ENCODE measurements at regions not wholly inside any gene's neighbourhood (a gene's known extent, or its start where the extent isn't known, plus 50 kb on each side); places are given as distances from the start of the nearest gene placed in this dataset.

DNA sequence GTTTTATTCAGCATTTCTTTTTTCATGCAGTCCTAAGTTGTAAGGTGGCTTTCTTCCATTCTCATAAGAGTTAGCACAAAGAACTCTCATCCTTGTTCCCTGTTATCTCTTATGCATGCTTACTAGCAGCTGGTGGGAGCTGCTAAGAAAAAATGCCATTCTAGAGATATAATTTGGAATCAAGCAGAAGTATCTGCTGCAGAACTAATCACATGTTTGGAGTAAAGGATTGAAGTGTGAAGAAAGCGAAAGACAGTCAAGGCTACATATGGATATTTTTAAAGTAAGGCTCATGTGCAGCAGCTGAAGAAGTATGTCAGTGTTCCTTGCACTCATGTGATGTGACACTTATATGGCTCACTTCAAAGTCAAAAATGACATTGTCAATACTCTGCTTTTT lies 116.2 kb upstream of the PCED1B start:
- DNase-seq (ENCODE audit: low read depth, low spot score) (no peak), FAIRE-seq (peak; percentile 29)
- H3K27ac ChIP-seq (ENCODE audit: control insufficient read depth, insufficient read depth, low read length) = no peak overlapping the region
- H4K20me1 ChIP-seq (ENCODE audit: control insufficient read depth, extremely low read depth, insufficient read depth, low read length) = no peaks in the 10 kb centered on the region
- H3K9ac ChIP-seq (ENCODE audit: control insufficient read depth, extremely low read depth, insufficient read depth, low read length) = no peak overlapping the region
- H3K9me1 ChIP-seq (ENCODE audit: control insufficient read depth, extremely low read depth, insufficient read depth, low read length) = no peaks in the 10 kb centered on the region
- H3K36me3 ChIP-seq (ENCODE audit: control insufficient read depth in 2 of 2, extremely low read depth in 1 of 2, insufficient read depth in 2 of 2, low read length in 2 of 2) = no peaks in the 10 kb centered on the region
- no peak overlapping the region for H3K4me2 ChIP-seq (ENCODE audit: control insufficient read depth, extremely low read depth, insufficient read depth, low read depth, low read length)
- H3K9me3 ChIP-seq (ENCODE audit: control insufficient read depth, low read depth, low read length) = no peaks in the 10 kb centered on the region
- H3K79me2 ChIP-seq (ENCODE audit: control insufficient read depth, insufficient read depth, low read length) = no peaks in the 10 kb centered on the region
- no peak overlapping the region for H3K4me3 ChIP-seq (ENCODE audit: control insufficient read depth in 2 of 3, extremely low read depth in 1 of 3, insufficient read depth in 2 of 3, low read depth in 1 of 3, low read length in 3 of 3)
- H3K27me3 ChIP-seq (ENCODE audit: control insufficient read depth, extremely low read depth, insufficient read depth, low read length) = no peaks in the 10 kb centered on the region
- no peak for TF ChIP-seq CTCF (optimal IDR thresholded peaks at IDR 0.05 in 1 of 3, IDR thresholded peaks at IDR 0.05 in 1 of 3, conservative IDR thresholded peaks at IDR 0.05 in 1 of 3; ENCODE audit: extremely low read depth in 1 of 3, insufficient read depth in 2 of 3, low read length in 3 of 3)
- H2AFZ ChIP-seq (ENCODE audit: control insufficient read depth, low read length) = no peak overlapping the region
- peaks cover 35% of the 10 kb centered on the region for H3K4me1 ChIP-seq (ENCODE audit: control insufficient read depth, extremely low read depth, insufficient read depth, low read length)
- dilution Hi-C loops (cut with MboI; ENCODE audit: extremely low pct_ligation_motif_present, low sequenced_read_pairs) = no loop called here

- H2AFZ ChIP-seq (ENCODE audit: control insufficient read depth, low read length) = peak overlapping the region; percentile 40
- FAIRE-seq (peak; percentile 91), DNase-seq (ENCODE audit: low read depth, low spot score) (no peak)
- dilution Hi-C loops (cut with MboI; ENCODE audit: extremely low pct_ligation_motif_present, low sequenced_read_pairs) = no loop called here
- TF ChIP-seq CTCF (optimal IDR thresholded peaks at IDR 0.05 in 1 of 3, IDR thresholded peaks at IDR 0.05 in 1 of 3, conservative IDR thresholded peaks at IDR 0.05 in 1 of 3; ENCODE audit: extremely low read depth in 1 of 3, insufficient read depth in 2 of 3, low read length in 3 of 3) = no peak
- no peak for TF ChIP-seq EZH2 (IDR thresholded peaks at IDR 0.05; ENCODE audit: low read length)
- peak overlapping the region; percentile 49 for H3K9ac ChIP-seq (ENCODE audit: control insufficient read depth, extremely low read depth, insufficient read depth, low read length)
- no peaks in the 10 kb centered on the region for H3K9me1 ChIP-seq (ENCODE audit: control insufficient read depth, extremely low read depth, insufficient read depth, low read length)
- peak overlapping the region; percentile 66 for H3K27ac ChIP-seq (ENCODE audit: control insufficient read depth, insufficient read depth, low read length)
- no peaks in the 10 kb centered on the region for H3K79me2 ChIP-seq (ENCODE audit: control insufficient read depth, insufficient read depth, low read length)
- peak overlapping the region in 1 of 3 experiments; percentile 3 for H3K4me3 ChIP-seq (ENCODE audit: control insufficient read depth in 2 of 3, extremely low read depth in 1 of 3, insufficient read depth in 2 of 3, low read depth in 1 of 3, low read length in 3 of 3)
- H3K9me3 ChIP-seq (ENCODE audit: control insufficient read depth, low read depth, low read length) = no peaks in the 10 kb centered on the region
- H3K27me3 ChIP-seq (ENCODE audit: control insufficient read depth, extremely low read depth, insufficient read depth, low read length) = no peaks in the 10 kb centered on the region
- no peaks in the 10 kb centered on the region for H4K20me1 ChIP-seq (ENCODE audit: control insufficient read depth, extremely low read depth, insufficient read depth, low read length)
- no peaks in the 10 kb centered on the region for H3K36me3 ChIP-seq (ENCODE audit: control insufficient read depth in 2 of 2, extremely low read depth in 1 of 2, insufficient read depth in 2 of 2, low read length in 2 of 2)
- peaks cover 28% of the 10 kb centered on the region for H3K4me1 ChIP-seq (ENCODE audit: control insufficient read depth, extremely low read depth, insufficient read depth, low read length)
- H3K4me2 ChIP-seq (ENCODE audit: control insufficient read depth, extremely low read depth, insufficient read depth, low read depth, low read length) = peak overlapping the region; percentile 73
These were observed 115.1 kb upstream of the PCED1B start for GRCh38 chr12:46963977-46964971.
